GM19035 (cell line): ENCODE measurements at regions not wholly inside any gene's neighbourhood (a gene's known extent, or its start where the extent isn't known, plus 50 kb on each side); places are given as distances from the start of the nearest gene placed in this dataset.

Experiments used
- ATAC-seq: cut with Tn5 transposase; IDR thresholded peaks from one replicate; pipeline ENCODE4 v1.9.1; 2021; ENCODE audit not compliant: unreplicated experiment

- ATAC-seq, result no peak
These were observed 574.3 kb upstream of the GHITM start for GRCh38 chr10:83564889-83565588.

- ATAC-seq, result no peak
These were observed 567.3 kb upstream of the GHITM start for GRCh38 chr10:83572036-83572435.

GRCh38 chr10:83574770-83575169 is 564.5 kb upstream of the GHITM start:
- ATAC-seq, result no peak

GRCh38 chr10:83577421-83577820 is 561.9 kb upstream of the GHITM start:
- ATAC-seq, result no peak

- ATAC-seq, result no peak
These were observed 558.8 kb upstream of the GHITM start for GRCh38 chr10:83580373-83581012.

GRCh38 chr10:83582407-83583095 is 556.8 kb upstream of the GHITM start:
- no peak for ATAC-seq

- no peak for ATAC-seq
These were observed 553.6 kb upstream of the GHITM start for GRCh38 chr10:83585686-83586085.

- ATAC-seq, result no peak
These were observed 546.9 kb upstream of the GHITM start for GRCh38 chr10:83592337-83592935.

GRCh38 chr10:83603708-83604107 is 535.6 kb upstream of the GHITM start:
- ATAC-seq, result peak; percentile 99

- no peak for ATAC-seq
These were observed 533.3 kb upstream of the GHITM start for GRCh38 chr10:83605783-83606630.

- ATAC-seq, result no peak
These were observed 531.2 kb upstream of the GHITM start for GRCh38 chr10:83607959-83608745.

- ATAC-seq, result no peak
These were observed 527.3 kb upstream of the GHITM start for GRCh38 chr10:83612050-83612449.

GRCh38 chr10:83612746-83613145 is 526.6 kb upstream of the GHITM start:
- no peak for ATAC-seq

GRCh38 chr10:83617172-83617571 is 522.1 kb upstream of the GHITM start:
- ATAC-seq, result no peak

GRCh38 chr10:83617692-83618545 is 521.4 kb upstream of the GHITM start:
- ATAC-seq, result no peak

GRCh38 chr10:83625831-83626360 is 513.4 kb upstream of the GHITM start:
- no peak for ATAC-seq

GRCh38 chr10:83632701-83633100 is 506.6 kb upstream of the GHITM start:
- no peak for ATAC-seq

GRCh38 chr10:83633547-83633946 is 505.8 kb upstream of the GHITM start:
- ATAC-seq, result no peak

- no peak for ATAC-seq
These were observed 502.5 kb upstream of the GHITM start for GRCh38 chr10:83636826-83637225.
